PC-9 (cell line): ENCODE measurements at regions not wholly inside any gene's neighbourhood (a gene's known extent, or its start where the extent isn't known, plus 50 kb on each side); places are given as distances from the start of the nearest gene placed in this dataset.

Source experiments
- BruUV-seq: library from RNA; stranded (reverse); fragments of 400-500 nt; replicated peaks from 2 replicates; lab custom pipeline; 2021; lab: Mats Ljungman, UMichigan
- CTCF ChIA-PET: fragments of 300-600 bp; sonication (Branson Sonifier 250); formaldehyde crosslinking; loops from one replicate; lab custom pipeline; 2022; ENCODE audit warnings: antibody characterized with exemption; lab: Charles Lee
- POLR2A ChIA-PET: fragments of 300-600 bp; sonication (Branson Sonifier 250); formaldehyde crosslinking; loops from one replicate; lab custom pipeline; 2022; ENCODE audit warnings: antibody characterized with exemption; ENCODE audit not compliant: unreplicated experiment; lab: Charles Lee
- DNase-seq, 2 experiments: peaks; one replicate each; pipeline versions ENCODE4 v3.0.0 to v3.0.0-alpha.2; 2015 to 2022; ENCODE audit warnings: mixed read lengths in 1 of 2
- H2AFZ ChIP-seq: fragments of 200-600 bp; sonication (generic); 2 replicates; pipeline ENCODE4 v1.8.1; 2017; ENCODE audit warnings: antibody characterized with exemption
- H3F3A ChIP-seq: fragments of 200-600 bp; sonication (generic); 2 replicates; pipeline ENCODE4 v1.8.1; 2017; ENCODE audit warnings: antibody characterized with exemption, mild to moderate bottlenecking, low read depth; ENCODE audit not compliant: insufficient read depth
- H3K27ac ChIP-seq: fragments of 200-600 bp; sonication (generic); 2 replicates; pipeline ENCODE4 v1.6.1; 2016; ENCODE audit warnings: mixed run types
- H3K27me3 ChIP-seq: fragments of 200-600 bp; sonication (generic); 2 replicates; pipeline ENCODE4 v1.6.1; 2016; ENCODE audit warnings: low read depth, mixed run types; ENCODE audit not compliant: insufficient read depth
- H3K36me3 ChIP-seq: fragments of 200-600 bp; sonication (generic); 2 replicates; pipeline ENCODE4 v1.6.1; 2016; ENCODE audit warnings: low read depth, mixed run types
- H3K4me1 ChIP-seq: fragments of 200-600 bp; sonication (generic); replicated peaks from 2 replicates; pipeline ENCODE4 v1.6.1; 2016; ENCODE audit warnings: mixed run types; ENCODE audit not compliant: insufficient read depth
- H3K4me2 ChIP-seq: fragments of 200-600 bp; sonication (generic); 2 replicates; pipeline ENCODE4 v1.6.1; 2017; ENCODE audit warnings: mixed run types
- H3K4me3 ChIP-seq: fragments of 200-600 bp; sonication (generic); 2 replicates; pipeline ENCODE4 v1.6.1; 2016; ENCODE audit warnings: mixed run types
- H3K79me2 ChIP-seq: fragments of 200-600 bp; sonication (generic); 2 replicates; pipeline ENCODE4 v1.6.1; 2017; ENCODE audit warnings: low read depth, mixed run types
- H3K9me2 ChIP-seq: fragments of 200-600 bp; sonication (generic); 2 replicates; pipeline ENCODE4 v1.8.1; 2017; ENCODE audit warnings: mild to moderate bottlenecking; ENCODE audit not compliant: insufficient read depth
- H3K9me3 ChIP-seq: fragments of 200-600 bp; sonication (generic); 2 replicates; pipeline ENCODE4 v1.8.1; 2016; ENCODE audit warnings: low read depth; ENCODE audit not compliant: insufficient read depth
- H4K20me1 ChIP-seq: fragments of 200-600 bp; sonication (generic); 2 replicates; pipeline ENCODE4 v1.8.1; 2017; ENCODE audit not compliant: insufficient read depth
- EZH2 ChIP-seq: fragments of 200-600 bp; sonication (generic); IDR thresholded peaks from 2 replicates; pipeline ENCODE4 v1.8.0; 2017; ENCODE audit warnings: antibody characterized with exemption, low read depth
- intact Hi-C: fragments of 100-400 bp; cut with micrococcal nuclease; formaldehyde crosslinking; loops from one replicate; pipeline ENCODE4 v1.10.0; 2022; ENCODE audit not compliant: unreplicated experiment
- TF ChIP-seq, protein P1 (sequence below): fragments of 200-600 bp; sonication (generic); conservative IDR thresholded peaks from 2 replicates; pipeline ENCODE4 v1.6.1; 2017; ENCODE audit warnings: mixed run types, antibody characterized with exemption, mild to moderate bottlenecking, moderate library complexity

DNA sequence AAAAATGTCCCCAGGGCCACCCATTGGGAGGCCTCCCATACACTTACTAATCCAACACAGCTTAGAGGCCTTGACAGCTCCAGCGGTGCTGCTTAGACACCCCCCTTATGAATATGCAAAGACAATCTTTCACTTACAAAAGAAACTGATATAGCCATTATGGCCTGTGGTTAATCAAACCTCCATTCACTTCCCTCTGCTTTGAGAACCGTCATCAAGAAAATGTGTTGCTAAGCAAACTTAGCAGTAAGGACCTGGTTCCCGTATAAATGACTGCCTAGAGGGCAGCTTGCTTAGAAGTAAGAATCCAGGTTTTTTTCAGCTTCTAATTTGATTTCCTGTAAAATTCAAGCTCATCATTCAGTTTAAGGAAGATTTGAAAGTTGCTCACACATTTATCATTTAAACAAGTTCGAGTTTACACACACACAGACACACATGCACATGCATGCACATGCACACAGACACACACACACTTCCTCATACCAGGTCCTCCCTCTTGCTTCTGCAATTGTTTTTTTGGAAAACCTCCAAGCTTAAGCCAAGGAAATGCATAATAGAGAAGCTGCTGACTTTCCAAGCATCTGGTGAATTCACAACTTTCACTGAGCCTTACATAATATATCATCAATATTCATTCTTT, 137.7 kb upstream of the BLID start:
- no peaks in the 10 kb centered on the region for H3K36me3 ChIP-seq
- H3K27me3 ChIP-seq: no peaks in the 10 kb centered on the region
- no peak for DNase-seq
- H4K20me1 ChIP-seq: no peaks in the 10 kb centered on the region
- H3K4me3 ChIP-seq: no peak overlapping the region
- 0 out of 2 replicates have a peak, but pooled peaks cover 3% of the 10 kb centered on the region for H3K9me3 ChIP-seq
- no peak for TF ChIP-seq EZH2
- TF ChIP-seq, protein P1, sequence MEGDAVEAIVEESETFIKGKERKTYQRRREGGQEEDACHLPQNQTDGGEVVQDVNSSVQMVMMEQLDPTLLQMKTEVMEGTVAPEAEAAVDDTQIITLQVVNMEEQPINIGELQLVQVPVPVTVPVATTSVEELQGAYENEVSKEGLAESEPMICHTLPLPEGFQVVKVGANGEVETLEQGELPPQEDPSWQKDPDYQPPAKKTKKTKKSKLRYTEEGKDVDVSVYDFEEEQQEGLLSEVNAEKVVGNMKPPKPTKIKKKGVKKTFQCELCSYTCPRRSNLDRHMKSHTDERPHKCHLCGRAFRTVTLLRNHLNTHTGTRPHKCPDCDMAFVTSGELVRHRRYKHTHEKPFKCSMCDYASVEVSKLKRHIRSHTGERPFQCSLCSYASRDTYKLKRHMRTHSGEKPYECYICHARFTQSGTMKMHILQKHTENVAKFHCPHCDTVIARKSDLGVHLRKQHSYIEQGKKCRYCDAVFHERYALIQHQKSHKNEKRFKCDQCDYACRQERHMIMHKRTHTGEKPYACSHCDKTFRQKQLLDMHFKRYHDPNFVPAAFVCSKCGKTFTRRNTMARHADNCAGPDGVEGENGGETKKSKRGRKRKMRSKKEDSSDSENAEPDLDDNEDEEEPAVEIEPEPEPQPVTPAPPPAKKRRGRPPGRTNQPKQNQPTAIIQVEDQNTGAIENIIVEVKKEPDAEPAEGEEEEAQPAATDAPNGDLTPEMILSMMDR: no peak
- no TSS peak for BruUV-seq
- no peaks in the 10 kb centered on the region for H3K79me2 ChIP-seq
- H3K27ac ChIP-seq: no peak overlapping the region
- H3K4me2 ChIP-seq: no peak overlapping the region
- no peak overlapping the region for H2AFZ ChIP-seq
- H3F3A ChIP-seq: no peaks in the 10 kb centered on the region
- POLR2A ChIA-PET: interaction anchor here (0.7 kb wide), 1 partner anchor 1333 kb away, joined by 5 read pairs; no protein-coding TSS in a partner anchor
- intact Hi-C loops: no loop called here
- H3K9me2 ChIP-seq: no peaks in the 10 kb centered on the region
- CTCF ChIA-PET: no interaction called here
- 0 out of 2 replicates have a peak, but pooled peaks cover 7% of the 10 kb centered on the region for H3K4me1 ChIP-seq

DNA sequence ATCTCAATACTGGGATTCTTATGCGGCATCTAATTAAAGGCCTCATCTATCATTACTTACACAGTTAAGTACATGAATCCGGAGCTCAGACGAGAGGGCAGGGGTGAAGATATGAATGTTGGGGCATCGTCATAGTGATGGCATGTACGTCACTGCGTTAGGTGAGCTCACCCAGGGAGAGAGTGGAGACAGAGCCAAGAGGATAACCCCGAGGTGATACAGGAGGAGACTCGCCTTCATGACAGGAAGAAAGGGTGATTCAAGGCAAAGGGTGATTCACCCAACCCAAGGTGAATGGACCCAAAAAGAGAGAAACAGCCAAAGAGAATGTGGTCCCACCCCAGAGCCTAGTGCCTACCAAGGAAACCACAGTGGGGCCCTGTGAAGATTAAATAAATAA, 132.9 kb upstream of the BLID start:
- no TSS peak for BruUV-seq
- POLR2A ChIA-PET: no interaction called here
- H3K9me3 ChIP-seq: 0 out of 2 replicates have a peak, but pooled peaks cover 3% of the 10 kb centered on the region

DNA sequence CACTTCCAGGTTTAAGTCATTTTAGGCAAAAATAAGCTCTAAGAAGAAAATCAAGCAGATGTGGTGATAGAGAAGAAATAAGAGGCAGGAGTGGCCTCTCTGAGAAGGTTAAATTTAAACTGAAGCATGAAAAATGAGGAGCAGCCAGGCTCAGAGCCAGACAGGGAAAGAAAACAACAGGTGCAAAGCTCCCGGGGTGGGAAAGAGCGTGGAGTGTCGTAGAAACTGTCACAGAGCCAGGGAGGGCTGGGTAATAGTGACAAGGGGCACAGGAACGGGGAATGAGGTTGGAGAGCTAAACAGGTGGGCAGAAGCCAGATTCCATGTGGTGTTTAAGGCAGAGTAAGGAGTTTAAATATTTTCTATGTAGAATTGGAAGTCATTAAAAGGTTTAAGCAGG, 132.1 kb upstream of the BLID start:
- Histone ChIP-seq H3K4me3 (no peak overlapping the region), H2AFZ (no peak overlapping the region), H3K27ac (no peak overlapping the region), H4K20me1 (no peaks in the 10 kb centered on the region), H3K27me3 (no peaks in the 10 kb centered on the region), H3K36me3 (no peaks in the 10 kb centered on the region), H3F3A (no peaks in the 10 kb centered on the region), H3K9me2 (no peaks in the 10 kb centered on the region), H3K4me1 (0 out of 2 replicates have a peak, but pooled peaks cover 7% of the 10 kb centered on the region), H3K9me3 (0 out of 2 replicates have a peak, but pooled peaks cover 3% of the 10 kb centered on the region), H3K79me2 (no peaks in the 10 kb centered on the region), H3K4me2 (no peak overlapping the region)
- TF ChIP-seq, protein P1: no peak
- TF ChIP-seq EZH2: no peak
- no TSS peak for BruUV-seq
- POLR2A ChIA-PET: no interaction called here
- no peak for DNase-seq
- CTCF ChIA-PET: no interaction called here
- intact Hi-C loops: no loop called here

More for the DNA sequence above, 132.9 kb upstream of the BLID start:
- Histone ChIP-seq H3K27me3 (no peaks in the 10 kb centered on the region), H3K4me1 (0 out of 2 replicates have a peak, but pooled peaks cover 7% of the 10 kb centered on the region), H3K36me3 (no peaks in the 10 kb centered on the region), H3K27ac (no peak overlapping the region), H2AFZ (no peak overlapping the region), H3K4me2 (no peak overlapping the region), H3K79me2 (no peaks in the 10 kb centered on the region), H4K20me1 (no peaks in the 10 kb centered on the region), H3K9me2 (no peaks in the 10 kb centered on the region), H3F3A (no peaks in the 10 kb centered on the region), H3K4me3 (no peak overlapping the region)
- TF ChIP-seq EZH2: no peak
- TF ChIP-seq, protein P1: no peak
- CTCF ChIA-PET: no interaction called here
- intact Hi-C loops: no loop called here
- no peak for DNase-seq
